Tibial nerve (tissue), 3 donors: ENCODE measurements at regions not wholly inside any gene's neighbourhood (a gene's known extent, or its start where the extent isn't known, plus 50 kb on each side); places are given as distances from the start of the nearest gene placed in this dataset.
"Not testable (repeated sequence)": the region's sequence is repeated elsewhere in the genome, so short reads cannot be mapped to it uniquely, and the experiment has no call there.

ENCODE experiments used
- POLR2A ChIP-seq, 2 donors: fragments of 450-650 bp; IDR thresholded peaks; one replicate each; pipeline ENCODE4 v1.6.1; 2017; ENCODE audit warnings: antibody characterized with exemption in 2 of 2, mild to moderate bottlenecking in 2 of 2, moderate library complexity in 2 of 2
- TF ChIP-seq, protein P1 (sequence below), 5 experiments: fragments of 200-600 bp in 3 of 5; fragments of 450-650 bp in 2 of 5; sonication (generic) in 3 of 5; IDR thresholded peaks; one replicate each; pipeline ENCODE4 v1.5.1; 2016 to 2019; ENCODE audit warnings: antibody characterized with exemption in 5 of 5, mild to moderate bottlenecking in 3 of 5, moderate library complexity in 2 of 5

DNA sequence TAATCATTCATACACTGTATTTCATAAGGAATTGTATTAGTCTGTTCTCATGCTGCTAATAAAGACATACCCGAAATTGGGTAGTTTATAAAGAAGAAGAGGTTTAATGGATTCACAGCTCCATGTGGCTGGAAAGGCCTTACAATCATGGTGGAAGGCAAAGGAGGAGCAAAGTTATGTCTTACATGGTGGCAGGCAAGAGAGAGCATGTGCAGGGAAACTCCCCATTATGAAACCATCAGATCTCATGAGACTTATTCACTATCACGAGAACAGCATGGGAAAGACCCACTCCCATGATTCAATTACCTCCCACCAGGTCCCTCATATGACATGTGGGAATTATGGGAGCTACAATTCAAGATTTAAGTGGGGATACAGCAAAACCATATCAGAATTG is 122.9 kb upstream of the PHYHIPL start:
- not testable (repeated sequence) for TF ChIP-seq POLR2A (IDR thresholded peaks at IDR 0.05)
- TF ChIP-seq, protein P1, sequence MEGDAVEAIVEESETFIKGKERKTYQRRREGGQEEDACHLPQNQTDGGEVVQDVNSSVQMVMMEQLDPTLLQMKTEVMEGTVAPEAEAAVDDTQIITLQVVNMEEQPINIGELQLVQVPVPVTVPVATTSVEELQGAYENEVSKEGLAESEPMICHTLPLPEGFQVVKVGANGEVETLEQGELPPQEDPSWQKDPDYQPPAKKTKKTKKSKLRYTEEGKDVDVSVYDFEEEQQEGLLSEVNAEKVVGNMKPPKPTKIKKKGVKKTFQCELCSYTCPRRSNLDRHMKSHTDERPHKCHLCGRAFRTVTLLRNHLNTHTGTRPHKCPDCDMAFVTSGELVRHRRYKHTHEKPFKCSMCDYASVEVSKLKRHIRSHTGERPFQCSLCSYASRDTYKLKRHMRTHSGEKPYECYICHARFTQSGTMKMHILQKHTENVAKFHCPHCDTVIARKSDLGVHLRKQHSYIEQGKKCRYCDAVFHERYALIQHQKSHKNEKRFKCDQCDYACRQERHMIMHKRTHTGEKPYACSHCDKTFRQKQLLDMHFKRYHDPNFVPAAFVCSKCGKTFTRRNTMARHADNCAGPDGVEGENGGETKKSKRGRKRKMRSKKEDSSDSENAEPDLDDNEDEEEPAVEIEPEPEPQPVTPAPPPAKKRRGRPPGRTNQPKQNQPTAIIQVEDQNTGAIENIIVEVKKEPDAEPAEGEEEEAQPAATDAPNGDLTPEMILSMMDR (IDR thresholded peaks at IDR 0.05) = not testable (repeated sequence)
